Epithelial cell of esophagus (primary cell): ENCODE measurements at regions not wholly inside any gene's neighbourhood (a gene's known extent, or its start where the extent isn't known, plus 50 kb on each side); places are given as distances from the start of the nearest gene placed in this dataset.
"Not testable (repeated sequence)": the region's sequence is repeated elsewhere in the genome, so short reads cannot be mapped to it uniquely, and the experiment has no call there.

ENCODE experiments used
- DNase-seq: peaks from one replicate; pipeline ENCODE4 v3.0.0; 2010; ENCODE audit warnings: low read depth
- H3K4me3 ChIP-seq: 2 replicates; pipeline ENCODE4 v1.5.1; 2011; ENCODE audit warnings: mild to moderate bottlenecking, low read length, control low read depth
- TF ChIP-seq, protein P1 (sequence below): IDR thresholded peaks from 2 replicates; pipeline ENCODE4 v1.5.1; 2011; ENCODE audit warnings: low read depth, mild to moderate bottlenecking, low read length, control low read depth, inconsistent platforms; ENCODE audit not compliant: insufficient read depth; ENCODE audit errors: missing control alignments

DNA sequence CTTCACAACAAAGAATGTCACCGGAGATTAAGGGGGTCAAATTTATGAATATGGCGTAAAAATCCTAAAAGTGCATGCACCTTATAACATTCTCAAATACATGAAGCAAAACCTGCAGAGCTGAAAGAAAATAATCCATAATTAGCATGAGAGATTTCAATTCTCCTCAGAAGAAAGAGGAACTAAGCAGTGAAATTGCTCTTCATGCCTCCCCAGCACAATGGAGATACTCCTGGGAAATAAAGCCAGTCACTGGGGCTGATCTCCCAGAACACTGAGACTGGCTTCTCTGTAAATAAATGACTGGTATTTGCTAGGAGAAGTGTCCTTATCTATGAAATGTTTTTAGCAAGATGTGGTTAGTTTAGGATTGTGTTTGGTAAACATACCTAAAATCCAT lies 68.1 kb downstream of the GOLGA6L6 start:
- not testable (repeated sequence) for DNase-seq, H3K4me3 ChIP-seq

DNA sequence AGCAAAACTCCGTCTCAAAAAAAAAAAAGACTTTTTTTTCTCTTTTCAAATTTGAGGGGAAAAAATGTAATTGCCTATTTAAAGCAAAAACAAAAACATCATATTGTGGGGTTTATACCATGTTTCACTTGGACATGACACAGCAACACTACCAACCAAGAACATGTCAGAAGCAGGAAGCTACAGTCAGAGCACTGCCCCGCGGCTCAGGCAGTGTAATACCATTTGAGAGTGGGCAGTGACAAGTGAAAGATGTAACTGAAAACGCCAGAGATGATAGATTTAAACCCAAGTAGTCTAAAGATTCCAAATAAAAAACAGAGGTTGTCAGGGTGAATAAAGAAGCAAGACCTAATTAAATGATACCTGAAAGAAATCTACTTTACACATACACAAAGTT lies 68.6 kb downstream of the GOLGA6L6 start:
- not testable (repeated sequence) for H3K4me3 ChIP-seq, DNase-seq

DNA sequence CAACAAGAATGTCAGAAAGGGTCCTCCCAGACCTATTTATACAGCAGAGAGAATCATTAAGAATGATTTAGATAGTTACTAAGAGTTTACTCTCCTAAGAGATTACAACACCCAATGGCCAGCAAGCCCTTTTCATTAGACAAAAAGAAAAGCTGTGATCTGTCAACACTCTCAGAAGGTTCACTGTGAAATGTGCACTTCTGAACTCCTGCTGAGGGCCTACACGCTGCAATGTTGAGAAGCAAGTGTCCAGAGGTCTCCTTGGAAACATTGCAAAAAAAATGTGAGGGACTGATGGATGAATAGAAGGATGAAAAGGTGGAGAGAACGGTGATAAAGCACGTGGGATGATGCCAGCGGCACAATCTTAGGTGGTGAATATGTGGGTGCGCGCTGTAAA lies 70.8 kb downstream of the GOLGA6L6 start:
- not testable (repeated sequence) for DNase-seq, H3K4me3 ChIP-seq

DNA sequence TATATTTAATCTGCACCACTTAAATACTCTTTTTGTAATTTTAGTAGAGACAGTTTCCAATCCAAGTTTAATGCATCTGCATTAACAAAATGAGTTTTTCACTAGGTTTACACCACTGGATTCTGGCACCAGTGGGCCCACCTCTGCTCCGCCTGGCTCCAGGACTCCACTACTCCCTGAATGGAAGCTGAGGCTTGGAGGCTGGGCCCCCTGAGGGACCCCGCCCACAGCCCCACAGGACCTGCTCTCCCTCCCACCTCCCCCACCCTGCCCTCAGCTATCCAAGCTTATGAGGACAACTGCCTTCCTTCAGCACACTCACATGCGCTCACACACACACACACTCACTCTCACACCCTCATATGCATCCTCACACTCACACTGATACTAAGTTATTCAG lies 100.5 kb downstream of the GOLGA6L6 start:
- not testable (repeated sequence) for DNase-seq, H3K4me3 ChIP-seq

DNA sequence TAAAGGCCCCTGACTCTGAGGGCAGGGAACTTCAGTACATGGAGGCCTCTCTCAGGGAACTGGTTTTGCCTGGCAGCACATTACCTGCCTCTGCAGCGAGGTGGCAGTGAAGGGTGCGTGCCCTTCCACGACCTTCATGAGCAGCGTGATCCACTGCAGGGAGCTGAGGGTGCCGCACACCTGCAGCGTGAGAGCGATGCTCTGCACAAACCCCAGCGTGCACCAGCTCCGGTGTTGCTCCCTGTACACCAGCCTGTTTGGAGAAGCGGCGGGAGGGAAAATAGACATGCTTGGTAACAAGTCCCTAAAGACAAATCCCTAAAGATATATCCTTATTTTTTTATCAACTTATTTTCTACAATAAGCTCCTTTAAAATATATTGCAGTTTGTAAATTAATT lies 101.2 kb downstream of the GOLGA6L6 start:
- H3K4me3 ChIP-seq, DNase-seq: not testable (repeated sequence)

DNA sequence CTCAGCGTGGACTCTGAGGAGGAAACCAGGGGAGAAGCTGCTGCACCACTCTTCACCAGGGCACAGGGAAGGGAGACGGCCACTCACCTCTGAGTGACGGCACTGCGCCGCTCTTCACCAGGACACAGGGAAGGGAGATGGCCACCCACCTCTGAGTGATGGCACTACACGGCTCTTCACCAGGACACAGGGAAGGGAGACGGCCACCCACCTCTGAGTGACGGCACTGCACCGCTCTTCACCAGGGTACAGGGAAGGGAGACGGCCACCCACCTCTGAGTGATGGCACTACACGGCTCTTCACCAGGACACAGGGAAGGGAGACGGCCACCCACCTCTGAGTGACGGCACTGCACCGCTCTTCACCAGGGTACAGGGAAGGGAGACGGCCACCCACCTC lies 102.5 kb downstream of the GOLGA6L6 start:
- not testable (repeated sequence) for H3K4me3 ChIP-seq, DNase-seq

DNA sequence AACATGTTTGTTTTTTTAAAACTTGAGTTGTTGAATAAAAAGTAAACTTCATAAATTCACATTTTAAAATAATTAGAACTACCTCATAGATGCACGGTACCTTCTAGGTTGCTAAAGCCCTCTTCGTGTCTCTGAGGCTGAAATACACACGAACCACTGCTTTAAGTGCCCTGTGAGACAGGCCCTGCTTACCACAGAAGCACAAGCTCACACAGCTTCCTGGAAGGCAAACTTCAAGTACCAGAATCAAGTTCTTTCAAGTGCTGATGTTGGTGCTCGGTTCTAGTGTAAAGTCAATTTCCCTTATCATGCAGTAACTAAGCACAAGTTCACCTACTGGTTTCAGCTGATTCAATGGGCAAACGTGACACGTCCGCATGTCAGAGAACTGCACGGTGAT lies 103.3 kb downstream of the GOLGA6L6 start:
- DNase-seq, H3K4me3 ChIP-seq: not testable (repeated sequence)

DNA sequence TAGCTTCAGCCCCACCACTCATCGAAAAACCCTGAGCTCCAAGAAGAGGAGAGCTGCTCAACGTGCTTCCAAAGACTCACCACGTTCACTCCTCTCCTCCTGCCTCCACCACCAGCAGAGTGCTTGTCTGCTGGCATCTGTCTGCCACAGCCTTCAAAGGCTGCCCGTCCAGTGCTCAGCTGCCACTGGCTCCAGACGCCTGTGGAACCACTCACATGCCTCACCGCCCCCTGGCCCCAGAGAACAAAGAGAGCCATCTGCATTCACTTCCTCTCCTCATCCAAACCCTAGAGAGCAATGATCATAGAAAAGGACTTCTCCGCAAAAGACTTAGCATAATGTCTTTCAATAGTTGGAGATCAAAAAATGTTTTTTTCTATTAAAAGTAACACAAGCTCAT lies 108.1 kb downstream of the GOLGA6L6 start:
- not testable (repeated sequence) for DNase-seq, H3K4me3 ChIP-seq

DNA sequence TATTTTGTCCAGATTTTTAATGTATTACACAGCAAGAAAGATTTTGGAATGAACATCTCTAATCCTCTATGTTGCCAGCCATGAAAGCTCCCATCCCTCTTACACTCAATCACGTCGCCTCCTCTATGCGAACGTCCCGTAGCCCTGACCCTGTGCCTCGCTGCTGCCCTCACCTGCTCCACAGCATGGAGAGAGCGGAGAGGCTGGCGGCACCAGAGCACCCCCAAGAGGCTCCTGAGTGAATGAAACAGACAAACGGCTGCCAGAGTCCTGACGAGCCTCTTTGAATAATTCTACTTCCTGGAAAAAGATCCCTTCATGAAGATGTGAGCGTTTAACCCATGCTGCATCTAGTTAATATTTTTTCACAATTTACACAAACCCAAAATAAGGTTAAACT lies 111.1 kb downstream of the GOLGA6L6 start:
- H3K4me3 ChIP-seq, DNase-seq: not testable (repeated sequence)

DNA sequence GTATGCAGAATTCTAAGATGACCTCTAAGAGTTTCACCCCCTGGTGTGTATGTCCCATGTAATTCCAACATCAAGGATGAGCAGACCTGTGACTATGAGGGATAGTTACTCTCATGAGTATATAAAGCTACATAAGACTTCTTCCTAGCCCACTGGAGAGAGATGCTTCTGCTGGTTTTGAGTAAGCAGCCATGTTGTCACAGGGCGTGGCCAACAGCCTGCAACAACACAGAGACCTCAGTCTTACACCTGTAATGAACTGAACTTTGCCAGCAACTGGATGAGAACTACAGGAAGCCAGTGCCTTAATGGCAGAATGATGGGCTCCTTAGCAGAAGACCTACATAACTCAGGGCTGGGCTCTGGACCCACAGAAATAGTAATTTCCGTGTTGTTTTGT lies 120.9 kb downstream of the GOLGA6L6 start:
- DNase-seq: not testable (repeated sequence)

DNA sequence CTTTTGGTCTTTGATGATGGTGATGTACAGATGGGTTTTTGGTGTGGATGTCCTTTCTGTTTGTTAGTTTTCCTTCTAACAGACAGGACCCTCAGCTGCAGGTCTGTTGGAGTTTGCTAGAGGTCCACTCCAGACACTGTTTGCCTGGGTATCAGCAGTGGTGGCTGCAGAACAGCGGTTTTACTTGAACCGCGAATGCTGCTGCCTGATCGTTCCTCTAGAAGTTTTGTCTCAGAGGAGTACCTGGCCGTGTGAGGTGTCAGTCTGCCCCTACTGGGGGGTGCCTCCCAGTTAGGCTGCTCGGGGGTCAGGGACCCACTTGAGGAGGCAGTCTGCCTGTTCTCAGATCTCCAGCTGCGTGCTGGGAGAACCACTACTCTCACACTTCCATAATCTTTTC lies 125.0 kb downstream of the GOLGA6L6 start:
- H3K4me3 ChIP-seq, DNase-seq: not testable (repeated sequence)

More for the DNA sequence above, 120.9 kb downstream of the GOLGA6L6 start:
- not testable (repeated sequence) for H3K4me3 ChIP-seq

DNA sequence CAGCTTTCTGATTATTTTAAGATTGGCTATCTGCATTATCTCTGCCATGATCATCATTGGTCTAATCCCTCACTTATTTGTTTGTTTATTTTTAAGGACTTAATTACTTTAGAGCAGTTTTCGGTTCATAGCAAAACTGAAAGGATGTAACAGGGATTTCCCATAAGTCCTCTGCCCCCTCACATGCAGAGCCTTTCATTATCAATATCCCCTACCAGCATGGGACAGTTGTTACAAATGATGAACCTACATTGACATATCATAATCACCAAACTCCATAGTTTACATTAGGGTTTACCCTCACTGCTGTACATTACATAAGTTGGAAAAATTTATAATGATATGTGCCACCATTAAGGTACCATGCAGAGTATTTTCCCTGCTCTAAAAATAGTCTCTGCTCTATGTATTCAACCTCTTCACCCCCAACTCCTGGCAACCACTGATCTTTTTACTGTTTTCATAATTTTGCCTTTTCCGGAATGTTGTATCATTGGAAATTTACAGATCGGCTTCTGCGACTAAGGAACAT lies 131.9 kb downstream of the GOLGA6L6 start:
- DNase-seq, H3K4me3 ChIP-seq: not testable (repeated sequence)

DNA sequence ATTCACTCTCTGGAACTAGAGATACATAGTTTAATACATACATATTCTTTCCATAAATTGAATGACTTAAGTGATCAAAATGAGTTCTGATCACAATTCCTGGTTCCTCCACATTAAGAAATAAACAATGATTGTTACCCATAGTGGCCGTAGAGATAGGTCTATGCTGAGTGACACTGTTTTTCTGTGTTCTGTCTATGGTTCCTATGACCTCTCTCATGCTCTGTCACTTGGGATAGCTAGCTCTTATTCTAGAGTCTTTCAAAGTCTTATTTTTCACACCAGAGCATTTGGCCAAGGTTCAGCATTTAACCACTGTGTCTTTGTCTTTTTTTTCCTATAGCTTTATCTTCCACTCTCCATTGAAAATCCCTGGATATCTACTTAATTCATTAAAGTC lies 132.4 kb downstream of the GOLGA6L6 start:
- no peak for DNase-seq
- no peak overlapping the region for H3K4me3 ChIP-seq
- TF ChIP-seq, protein P1, sequence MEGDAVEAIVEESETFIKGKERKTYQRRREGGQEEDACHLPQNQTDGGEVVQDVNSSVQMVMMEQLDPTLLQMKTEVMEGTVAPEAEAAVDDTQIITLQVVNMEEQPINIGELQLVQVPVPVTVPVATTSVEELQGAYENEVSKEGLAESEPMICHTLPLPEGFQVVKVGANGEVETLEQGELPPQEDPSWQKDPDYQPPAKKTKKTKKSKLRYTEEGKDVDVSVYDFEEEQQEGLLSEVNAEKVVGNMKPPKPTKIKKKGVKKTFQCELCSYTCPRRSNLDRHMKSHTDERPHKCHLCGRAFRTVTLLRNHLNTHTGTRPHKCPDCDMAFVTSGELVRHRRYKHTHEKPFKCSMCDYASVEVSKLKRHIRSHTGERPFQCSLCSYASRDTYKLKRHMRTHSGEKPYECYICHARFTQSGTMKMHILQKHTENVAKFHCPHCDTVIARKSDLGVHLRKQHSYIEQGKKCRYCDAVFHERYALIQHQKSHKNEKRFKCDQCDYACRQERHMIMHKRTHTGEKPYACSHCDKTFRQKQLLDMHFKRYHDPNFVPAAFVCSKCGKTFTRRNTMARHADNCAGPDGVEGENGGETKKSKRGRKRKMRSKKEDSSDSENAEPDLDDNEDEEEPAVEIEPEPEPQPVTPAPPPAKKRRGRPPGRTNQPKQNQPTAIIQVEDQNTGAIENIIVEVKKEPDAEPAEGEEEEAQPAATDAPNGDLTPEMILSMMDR: no peak

DNA sequence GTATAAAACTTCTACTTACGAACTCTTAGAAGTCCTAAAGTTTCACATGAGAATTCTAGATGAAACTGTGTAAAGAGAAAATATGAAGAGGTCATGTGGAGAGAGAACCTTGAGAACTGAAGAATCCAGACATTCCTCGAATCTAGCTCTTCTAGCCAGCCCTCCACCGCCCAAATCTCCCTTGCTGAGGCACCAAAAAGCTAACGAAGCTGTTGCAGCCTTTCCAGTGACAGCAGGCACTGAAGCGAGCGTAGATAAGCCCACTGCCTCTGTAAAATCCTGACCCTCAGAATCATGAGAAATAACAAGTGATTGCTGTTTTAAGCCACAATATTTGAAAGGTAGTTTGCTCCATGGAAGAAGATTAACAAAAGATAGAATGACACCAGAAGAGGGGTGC lies 134.0 kb downstream of the GOLGA6L6 start:
- no peak for DNase-seq
- no peak overlapping the region for H3K4me3 ChIP-seq
- TF ChIP-seq, protein P1: no peak

DNA sequence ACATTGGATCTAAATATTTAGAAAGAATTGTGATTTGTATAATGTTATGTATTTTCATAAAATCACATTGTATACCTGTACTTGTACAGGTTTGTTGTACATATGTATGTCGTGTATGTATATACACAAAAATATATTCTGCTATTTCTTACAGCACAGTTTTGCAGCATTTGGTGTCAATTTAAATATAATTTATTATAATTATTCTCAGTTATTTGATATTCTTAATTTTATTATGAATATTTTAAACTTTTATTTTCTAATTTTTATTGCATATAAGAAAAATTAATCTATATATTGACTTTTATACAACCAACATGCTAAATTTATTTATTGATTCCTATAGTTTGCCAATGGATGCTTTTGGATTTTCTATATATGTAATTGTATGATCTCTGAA lies 137.0 kb downstream of the GOLGA6L6 start:
- DNase-seq, H3K4me3 ChIP-seq: not testable (repeated sequence)

DNA sequence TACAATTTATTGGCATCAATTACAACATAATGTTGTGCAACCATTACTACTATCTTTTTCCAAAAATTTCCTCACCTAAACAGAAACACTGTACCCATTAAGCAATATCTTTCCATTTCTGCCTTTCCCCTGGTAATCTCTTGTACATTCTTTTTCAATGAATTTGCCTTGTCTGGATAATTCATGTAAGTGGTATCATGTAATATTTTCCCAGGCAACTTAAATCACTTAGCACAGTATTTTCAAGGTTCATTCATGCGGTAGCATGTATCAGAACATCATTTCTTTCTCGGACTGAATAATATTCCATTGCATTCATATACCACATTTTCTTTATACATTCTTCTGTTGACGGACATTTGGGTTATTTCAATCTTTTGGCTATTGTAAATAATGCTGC lies 139.0 kb downstream of the GOLGA6L6 start:
- H3K4me3 ChIP-seq, DNase-seq: not testable (repeated sequence)

DNA sequence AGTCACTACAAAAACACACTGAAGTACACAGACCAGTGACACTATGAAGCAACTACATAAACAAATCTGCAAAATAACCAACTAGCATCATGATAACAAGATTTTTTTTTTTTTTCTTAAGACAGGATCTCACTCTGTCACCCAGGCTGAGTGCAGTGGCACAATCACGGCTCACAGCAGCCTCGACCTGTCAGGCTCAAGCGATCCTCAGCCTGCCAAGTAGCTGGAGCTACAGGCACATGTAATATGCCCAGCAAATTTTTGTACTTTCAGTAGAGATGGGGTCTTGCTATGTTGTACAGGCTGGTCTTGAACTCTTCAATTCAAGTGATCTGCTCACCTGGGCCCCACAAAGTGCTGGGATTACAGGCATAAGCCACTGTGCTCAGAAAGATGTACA lies 140.5 kb downstream of the GOLGA6L6 start:
- not testable (repeated sequence) for DNase-seq, H3K4me3 ChIP-seq

DNA sequence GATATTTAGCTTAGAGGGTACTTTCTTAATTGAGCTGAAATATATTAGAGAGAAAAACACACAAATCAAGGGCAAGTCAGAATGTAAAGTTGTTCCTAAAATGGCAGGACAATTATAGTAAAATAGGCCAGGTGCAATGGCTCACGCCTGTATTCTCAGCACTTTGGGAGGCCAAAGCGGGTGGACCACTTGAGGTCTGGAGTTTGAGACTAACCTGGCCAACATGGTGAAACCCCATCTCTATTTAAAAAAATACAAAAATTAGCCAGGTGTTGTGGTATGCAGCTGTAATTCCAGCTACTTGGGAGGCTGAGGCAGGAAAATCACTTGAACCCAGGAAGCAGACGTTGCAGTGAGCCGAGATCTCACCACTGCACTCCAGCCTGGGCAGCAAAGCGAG lies 142.9 kb downstream of the GOLGA6L6 start:
- not testable (repeated sequence) for DNase-seq, H3K4me3 ChIP-seq

DNA sequence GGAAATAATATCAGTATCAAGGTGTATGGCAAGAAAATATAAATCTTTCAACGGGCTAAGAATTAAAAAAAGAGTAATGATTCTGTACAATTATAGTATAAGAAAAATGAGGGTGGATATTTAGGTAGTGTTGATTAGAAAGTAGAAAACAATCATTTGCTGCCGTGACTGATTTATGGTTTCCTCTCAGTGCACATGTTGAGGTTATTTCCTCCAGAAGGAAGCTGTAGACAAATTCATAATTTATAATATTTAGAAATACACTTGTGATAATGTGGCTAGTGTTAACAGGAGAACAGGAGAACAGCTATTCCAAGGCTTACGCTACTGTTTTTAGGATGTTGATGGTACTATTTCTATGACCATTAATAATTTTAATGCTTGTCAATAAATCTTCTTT lies 153.4 kb downstream of the GOLGA6L6 start:
- DNase-seq, H3K4me3 ChIP-seq: not testable (repeated sequence)
